MV-4-11 (cell line): ENCODE measurements at regions not wholly inside any gene's neighbourhood (a gene's known extent, or its start where the extent isn't known, plus 50 kb on each side); places are given as distances from the start of the nearest gene placed in this dataset.
"Not testable (repeated sequence)": the region's sequence is repeated elsewhere in the genome, so short reads cannot be mapped to it uniquely, and the experiment has no call there.

Experiments used
- DNase-seq: peaks from one replicate; lab custom pipeline; 2025; lab: John Stamatoyannopoulos, UW

DNA sequence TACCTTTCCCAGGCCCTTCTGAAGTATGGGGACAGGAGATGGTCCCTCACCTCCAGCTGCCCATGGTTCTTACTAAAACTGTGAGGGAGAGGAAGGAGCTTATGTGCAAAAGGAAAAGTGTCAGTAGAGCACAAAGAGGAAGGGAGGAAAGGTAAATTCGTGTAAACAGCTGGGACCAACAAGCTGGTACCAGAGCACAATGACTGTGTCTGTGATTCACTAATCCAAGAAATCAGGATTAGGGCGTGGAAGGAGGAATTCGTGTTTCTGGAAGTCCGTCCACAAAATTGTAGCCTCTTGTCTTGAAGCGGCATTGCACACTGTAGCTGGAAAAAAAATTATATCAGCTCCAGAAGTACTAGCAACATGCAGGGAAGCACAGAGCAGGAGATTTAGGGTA is 129.0 kb upstream of the RREB1 start:
- DNase-seq: no peak

DNA sequence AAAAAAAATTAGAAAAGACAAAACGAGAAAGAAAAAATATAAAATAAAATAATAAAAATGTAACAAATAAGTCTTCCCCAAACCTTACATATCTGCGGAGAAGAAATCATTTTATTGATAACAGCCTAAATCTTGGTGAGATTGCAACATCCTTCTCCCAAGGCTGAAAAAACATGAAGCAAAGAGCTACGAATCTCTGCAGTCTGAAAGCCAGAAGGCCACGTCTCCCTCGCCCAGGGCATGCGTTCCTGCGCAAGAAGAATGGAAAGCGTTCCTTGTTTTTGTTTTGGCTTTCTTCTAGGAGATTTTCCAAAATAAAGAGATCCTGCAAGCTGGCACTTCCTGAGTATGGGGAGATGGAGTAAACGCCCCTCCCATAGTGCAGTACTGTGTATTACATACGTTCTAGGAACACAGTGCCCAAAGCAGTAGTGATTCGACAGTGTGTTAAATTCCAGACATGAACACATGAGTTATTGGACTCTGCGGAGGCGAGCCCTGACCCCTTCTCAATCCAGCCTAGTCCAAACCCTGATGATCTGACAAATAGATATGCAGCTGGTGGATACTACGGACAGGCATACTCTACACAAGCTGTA is 126.7 kb upstream of the RREB1 start:
- no peak for DNase-seq

DNA sequence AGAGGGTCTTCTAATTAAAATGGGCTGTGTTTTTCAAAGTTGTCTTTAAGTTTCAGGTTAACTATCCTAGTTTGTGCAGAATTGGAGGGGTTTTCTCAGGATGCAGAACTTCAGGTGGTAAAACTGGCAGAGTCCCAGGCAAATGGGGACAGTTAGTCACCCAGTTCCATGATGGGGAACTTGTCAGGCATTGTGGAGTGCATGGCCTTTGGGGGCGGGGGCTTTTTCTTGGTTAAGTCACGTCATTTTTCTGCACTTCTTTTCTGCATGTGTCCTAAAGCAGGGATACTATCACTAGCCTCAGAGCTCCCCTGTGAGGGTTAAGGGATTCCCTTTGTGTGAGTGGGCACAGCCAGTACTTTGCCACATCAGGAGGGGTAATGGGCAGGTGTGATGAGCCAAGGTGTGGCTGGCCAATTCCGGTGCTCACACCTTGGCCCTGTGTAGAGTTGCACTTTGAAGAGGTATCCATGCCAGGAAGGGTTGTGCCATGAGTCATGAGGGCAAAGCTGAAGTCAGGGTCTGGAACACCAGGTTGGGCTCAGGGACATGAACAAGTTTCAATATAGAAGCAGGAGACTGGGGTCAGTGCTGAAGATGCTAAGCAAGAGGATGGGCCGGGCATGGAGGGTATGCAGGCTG is 126.0 kb upstream of the RREB1 start:
- DNase-seq: no peak

DNA sequence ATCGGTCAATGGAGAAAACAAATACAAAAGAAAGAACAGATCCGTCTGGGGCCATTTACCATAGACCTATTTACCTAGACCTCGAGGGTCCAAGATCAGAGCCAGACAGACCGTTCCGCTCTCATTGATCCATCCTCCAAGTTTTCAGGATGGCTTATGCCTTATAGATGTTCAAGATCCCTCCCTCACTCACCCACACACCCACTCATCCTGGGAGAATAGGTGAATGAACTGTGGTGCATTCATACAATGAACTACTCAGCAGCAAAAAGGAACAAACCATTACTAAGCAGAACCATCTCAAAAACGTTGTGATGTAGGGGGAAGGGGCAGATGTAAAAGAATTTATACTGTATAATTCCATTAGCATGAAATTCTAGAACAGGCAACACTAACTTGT is 125.1 kb upstream of the RREB1 start:
- DNase-seq: no peak

DNA sequence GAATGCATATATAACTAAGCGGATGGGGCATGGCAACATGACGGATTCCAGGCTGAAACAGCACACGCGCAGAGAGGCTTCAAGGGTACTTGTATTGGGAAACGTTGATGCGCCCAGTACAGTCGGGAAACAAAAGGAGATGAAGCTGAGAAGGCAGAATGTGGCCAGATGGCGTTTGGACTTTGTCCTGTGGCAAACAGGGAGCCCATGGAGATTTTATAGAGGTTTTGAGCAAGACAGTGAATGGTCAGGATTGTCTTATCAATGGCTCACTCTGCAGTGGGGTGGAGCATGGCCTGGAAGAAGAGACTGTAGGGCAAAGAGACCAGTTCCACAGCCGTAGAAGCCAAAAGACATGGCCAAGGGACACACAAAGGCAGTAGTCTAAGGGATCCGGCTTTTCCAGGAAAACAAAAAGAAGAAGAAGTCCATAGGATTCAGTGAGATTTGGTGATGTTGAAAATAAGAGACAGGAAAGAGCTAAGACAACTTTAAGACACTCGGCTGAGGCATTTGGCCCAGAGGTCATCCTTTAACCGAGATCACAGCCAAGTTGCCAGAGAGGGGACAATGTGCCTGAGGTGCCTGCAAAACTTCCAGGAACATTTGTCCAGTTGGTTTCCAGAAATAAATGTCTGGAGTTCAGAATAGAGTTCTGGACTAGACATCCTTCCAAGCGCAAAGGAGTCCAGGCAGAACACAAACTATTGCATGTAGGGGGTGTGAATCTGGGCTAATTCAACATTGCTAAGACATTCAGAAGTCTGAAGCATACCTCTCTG is 123.0 kb upstream of the RREB1 start:
- DNase-seq: no peak

DNA sequence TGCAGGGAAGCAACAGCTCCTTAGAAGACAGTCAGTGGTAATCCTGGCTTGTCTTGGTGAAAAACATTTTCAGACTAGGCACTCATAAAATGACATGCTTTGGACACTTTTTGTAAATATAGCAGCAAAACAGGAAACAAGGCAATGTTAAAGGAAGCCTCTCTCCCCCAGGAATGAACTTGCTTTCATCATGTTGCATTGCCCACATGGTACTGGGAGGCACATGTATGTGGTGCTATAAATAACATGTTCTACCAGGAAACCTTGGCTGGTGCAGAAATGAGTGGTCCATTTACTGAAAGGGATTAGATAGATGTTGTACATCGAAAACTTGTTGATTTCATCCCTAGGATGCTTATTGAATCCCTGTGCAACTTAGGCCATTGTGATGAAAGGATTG is 121.4 kb upstream of the RREB1 start:
- DNase-seq: peak; percentile 53

DNA sequence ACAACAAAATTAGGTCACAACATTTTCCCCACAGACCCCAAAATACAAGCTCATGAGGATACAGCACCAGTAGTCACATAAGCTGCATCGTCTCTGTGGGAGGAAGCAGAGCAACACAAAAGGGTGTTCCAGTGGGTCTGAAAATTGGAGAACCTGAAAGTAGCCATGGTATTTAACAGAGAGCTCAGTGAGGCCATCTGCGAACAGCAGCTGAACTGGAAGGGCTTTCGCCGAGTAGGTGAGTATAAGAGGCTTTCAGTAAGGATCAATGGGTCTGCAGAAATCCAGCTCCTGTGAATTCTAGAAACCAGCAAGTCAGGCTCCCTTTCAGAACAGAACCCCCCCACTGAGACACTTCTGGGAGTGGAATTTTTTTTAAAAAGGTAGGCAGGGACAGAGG is 120.0 kb upstream of the RREB1 start:
- DNase-seq: peak; percentile 77

DNA sequence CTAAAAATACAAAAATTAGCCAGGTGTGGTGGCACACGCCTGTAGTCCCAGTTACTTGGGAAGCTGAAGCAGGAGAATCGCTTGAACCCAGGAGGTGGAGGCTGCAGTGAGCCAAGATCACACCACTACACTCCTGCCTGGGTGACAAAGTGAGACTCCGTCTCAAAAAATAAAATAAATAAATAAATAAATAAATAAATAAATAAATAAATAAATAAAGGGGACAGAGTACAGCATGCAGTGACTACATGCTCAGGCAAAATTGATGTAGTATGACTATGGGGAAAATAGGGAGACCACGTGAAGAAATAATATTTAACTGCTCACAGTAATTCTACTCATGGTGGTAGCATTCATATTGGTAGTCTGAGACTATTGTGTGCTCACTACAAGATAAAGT is 117.7 kb upstream of the RREB1 start:
- not testable (repeated sequence) for DNase-seq

DNA sequence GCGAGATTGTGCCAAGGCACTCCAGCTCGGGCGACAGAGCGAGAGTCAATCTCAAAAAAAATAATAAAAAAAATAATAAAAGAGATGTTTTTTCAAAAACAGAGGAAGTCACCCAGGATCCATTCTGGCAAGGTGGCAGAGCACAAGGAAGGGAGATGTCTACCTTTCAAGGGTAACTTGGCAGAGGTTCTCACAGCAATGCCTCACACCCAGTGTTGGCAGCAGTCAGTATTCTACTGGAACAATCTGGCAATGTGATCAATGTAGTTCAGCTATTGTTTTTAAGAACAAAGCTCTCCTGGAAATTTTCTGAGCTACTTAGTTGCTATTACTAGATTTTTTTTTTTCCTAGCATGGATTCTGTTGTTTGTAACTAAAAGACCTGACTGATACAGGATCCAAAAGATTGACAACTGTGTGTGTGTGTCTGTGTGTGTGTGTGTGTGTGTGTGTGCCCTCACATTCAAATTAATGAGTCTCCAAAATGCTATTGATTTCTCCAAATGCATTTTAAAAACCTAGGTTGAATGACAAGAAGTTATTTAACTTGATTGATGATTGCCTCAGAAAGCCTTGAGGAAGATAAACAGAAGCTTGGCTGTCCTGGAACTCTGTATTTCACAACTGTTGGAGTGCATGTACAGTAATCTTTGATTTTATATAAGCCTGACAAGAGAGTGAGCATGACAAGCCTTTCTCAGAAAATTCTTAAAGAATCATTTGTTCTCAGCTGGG is 114.1 kb upstream of the RREB1 start:
- no peak for DNase-seq

DNA sequence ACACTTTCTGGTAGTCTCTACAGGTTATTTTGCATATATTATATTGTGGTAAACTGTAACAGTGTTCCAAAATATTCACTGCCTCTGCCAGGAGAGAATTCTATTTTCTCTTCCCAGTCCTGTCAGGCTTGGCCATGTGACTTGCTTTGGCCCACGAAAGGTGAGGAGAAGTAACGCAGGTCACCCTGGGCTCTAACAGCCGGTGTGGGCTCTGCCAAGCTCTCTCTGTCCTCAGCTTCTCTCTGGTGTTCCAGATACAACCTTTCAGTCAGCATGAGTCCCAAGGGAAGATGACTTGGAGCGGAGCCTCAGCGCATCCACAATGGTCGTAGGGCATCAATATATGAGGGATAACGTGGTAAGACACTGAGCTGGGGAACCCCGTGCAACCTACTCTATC is 113.0 kb upstream of the RREB1 start:
- no peak for DNase-seq

DNA sequence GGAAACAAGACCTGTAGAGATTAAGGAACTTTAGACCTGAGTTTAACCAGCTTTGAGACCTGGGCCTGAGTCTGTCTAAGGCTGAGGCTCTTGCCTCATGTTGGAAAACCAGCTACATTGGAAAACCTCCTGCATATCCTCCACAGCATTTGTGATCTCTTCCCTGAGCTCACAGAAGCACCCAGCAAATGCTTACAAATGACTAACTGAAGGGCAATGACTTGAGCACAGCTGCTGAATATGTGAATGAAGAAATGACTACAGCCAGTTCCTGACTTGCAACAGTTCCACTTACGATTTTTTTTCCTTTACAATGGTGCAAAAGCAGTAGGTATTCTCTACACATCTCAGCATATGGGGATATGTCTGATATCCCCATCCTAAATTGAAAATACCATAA is 112.4 kb upstream of the RREB1 start:
- DNase-seq: no peak

DNA sequence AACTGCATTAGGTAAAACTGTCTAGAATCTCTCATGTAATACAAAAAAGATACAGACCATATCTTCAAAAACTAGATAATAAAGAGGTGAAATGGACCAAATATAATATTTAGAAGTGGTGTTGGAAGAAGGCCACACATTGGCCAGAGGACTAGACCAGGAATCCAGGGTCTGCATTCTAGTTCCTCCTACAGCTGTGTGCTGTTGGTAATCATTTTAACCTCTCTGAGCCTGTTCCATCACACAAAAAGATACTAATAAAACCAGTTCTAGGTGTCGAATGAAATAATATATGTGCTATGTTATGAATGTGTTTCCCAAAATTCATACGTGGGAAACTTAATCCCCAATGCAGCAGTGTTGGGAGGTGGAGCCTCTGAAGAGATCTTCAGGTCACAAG is 111.6 kb upstream of the RREB1 start:
- DNase-seq: no peak

DNA sequence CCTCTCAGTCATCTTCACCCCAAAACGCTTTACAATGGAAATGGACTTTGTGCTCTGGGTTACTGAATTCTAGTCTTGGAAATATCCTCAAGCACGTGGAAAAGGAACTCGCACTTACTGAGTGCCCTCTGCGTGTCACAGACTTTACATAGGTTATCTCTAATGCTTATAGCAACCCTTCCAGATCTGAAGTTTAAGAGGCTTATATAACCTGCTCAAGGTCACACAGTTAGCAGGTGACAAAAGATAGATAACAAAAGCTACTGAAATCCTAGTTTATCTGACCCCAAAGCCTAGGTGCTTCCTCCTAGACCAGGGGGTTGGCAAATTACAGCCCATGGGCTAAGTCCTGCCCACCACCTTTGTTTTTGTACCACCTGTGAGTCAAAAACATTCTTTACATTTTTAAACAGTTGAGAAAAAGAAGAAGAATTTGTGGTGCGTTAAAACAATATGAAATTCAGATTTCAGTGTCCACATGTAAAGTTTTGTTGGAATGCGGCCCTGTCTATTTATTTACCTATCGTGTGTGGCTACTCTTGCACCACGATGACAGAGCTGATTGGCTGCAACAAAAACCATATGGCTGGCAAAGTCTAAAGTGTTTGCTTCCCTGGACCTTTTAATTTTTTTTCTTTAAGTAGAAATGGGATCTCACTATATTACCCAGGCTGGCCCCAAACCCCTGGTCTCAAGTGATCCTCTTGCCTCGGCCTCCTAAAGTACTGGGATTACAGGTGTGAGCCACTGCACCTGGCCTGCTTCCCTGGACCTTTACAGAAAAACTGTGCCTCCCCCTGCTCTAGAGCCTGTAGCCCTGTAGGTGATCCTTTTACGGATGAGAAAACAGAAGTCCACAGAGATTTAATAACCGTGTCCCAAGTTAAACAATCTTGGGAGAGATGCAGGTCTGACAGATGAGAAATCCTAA is 110.2 kb upstream of the RREB1 start:
- no peak for DNase-seq

DNA sequence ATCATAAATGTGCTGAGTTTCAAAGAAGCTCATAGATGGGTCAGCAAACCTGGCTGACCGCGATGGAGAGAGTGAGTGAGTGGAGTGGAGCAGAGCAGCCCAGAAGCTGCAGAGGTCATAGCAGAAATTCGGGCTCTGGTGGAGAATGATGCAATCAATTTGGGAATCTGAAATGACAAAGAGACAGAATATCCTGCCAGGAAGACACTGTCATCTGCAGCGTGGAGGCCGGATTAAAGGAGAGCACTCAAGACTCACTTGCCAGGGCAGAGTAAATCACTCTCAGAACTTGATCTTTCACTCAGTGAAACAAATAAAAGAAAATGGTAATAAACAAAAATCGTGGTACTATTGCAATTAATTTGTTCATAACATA is 109.6 kb upstream of the RREB1 start:
- no peak for DNase-seq

DNA sequence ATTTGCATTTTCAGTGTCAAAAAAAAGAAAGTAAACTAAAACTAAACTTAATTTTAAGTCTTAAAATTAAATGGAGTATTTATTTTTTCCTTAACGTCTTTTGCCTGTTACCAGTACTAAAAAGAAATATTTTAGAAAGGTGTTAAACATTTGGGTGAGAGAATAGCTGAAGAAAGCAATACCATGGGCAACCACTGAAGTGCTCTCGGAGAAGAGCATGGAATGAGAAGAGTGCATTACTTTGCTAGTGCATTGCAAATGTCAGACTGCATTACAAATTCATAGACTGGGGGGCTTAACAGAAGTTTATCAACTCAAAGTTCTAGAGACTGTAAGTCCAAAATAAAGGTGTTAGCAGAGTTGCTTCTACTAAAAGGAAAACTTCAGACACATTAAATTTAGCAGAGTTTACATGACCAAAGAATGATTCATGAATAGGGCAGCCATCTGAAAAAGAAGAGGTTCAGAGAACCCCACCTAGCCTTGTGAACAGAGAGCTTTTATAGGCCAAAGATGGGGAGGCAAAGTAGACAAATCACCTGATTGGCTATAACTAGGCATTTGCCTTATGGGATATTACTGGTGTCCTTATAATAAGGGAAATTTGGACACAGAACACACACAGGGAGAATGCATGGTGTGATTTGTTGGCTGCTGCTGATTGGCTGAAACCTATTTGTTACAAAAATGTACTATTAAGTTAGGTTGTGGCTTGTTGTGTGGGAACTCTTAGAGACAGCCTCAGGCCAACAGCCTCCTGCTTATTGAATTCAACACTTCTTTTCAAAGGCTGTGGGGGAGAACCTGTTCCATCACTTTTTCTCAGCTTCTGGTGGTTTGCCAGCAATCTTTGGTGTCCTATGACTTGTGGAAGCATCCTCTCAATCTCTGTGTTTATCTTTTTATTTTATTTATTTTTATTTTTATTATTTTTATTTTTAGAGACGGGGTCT is 106.7 kb upstream of the RREB1 start:
- no peak for DNase-seq

DNA sequence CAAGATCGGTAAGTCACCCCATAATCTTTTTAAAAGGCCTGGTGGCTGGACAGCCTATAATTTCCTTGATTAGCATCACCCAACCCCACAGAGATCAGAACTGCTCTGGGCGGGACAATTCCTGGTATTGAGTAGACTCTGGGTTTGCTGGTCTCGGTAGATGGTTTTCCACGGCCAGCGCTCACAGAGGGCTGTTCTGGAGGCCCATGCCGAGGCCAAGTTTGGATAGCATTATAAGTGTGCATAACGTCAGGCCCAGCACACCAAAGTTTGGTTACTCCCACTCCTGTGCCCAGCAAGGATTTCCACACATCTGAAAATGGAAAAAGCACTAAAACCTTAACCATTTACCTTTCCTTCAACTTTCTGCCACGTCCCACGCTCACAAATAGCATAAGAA is 104.7 kb upstream of the RREB1 start:
- no peak for DNase-seq

DNA sequence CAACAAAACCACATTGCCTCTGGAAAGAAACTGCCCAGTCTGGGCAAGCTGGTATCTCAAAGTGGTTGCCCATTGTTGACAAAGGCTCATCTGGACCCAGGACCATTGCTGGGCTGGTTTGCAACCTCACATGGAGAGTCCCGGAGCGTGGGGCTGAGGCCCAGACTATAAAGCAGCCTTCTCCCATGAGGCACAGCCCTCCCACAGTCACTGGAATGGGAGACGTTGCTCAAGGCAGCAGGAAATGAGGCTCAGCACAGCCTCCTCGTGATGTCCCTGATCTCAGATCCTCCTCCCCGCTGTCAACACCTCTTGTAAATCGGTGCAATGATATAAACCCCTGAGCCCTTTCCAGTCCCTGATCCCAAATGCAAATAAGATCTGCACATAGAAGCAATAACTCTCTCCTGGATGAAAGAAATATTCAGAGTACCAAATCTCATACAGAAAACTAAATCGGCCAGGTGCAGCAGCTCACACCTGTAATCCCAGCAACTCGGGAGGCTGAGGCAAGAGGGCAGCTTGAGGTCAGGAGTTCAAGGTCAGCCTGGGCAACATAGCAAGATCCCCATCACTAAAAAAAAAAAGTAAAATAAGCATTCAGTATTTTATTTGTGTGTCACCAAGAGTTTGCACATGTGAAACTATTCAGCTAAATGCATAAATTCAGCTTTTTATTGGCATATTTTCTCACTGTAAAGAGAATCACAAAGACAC is 103.0 kb upstream of the RREB1 start:
- no peak for DNase-seq

DNA sequence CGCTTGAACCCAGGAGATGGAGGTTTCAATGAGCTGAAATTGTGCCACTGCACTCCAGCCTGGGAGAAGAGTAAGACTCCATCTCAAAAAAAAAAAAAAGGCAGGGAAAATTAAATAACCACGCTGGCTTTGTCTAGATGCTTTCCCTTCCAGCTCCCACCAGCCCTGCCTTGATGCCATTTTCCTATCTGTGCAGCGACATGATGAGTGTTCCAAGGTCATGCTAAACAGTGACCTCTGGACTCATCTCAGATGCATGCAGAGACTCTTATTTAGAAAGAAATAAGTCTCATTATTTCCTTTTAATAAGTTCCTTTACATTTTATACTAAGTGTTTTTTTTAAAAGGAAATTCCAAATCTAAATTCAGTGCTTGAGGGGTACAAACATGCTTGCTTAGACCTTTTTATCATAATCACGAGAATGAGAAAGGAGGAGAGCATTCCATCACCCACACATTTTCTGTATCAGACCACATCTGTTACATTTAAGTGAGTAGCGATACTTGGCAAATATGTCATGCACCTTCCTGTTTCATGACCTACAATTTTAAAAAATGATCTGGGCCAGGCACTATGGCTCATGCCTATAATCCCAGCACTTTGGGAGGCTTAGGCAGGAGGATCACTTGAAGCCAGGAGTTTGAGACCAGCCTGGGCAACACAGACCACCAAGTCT is 101.1 kb upstream of the RREB1 start:
- DNase-seq: no peak

DNA sequence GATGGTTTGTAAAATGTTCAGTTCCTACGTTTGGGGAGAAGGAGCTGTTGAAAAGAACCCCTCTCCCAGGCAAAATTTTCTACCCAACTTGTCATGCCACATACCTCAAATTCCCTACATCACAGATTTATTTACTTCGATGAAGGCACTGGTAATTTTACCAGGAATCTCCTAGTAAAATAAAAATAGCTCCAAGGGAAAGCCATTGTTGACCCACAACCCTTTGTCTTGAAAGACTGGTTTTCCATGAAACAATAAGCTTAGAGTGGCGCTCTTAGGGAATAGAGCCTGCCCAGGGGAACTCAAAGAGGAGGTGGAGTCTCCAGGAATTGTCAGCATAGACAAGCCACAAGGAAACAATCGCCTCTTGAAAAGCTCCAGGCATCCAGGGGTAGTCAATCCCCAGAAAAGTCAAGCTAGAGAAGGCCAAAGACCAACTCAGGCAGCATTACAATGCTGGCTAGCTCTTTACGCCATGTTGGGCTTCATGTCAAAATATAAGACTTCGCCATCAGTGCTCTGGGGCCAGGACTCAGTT is 99.2 kb upstream of the RREB1 start:
- no peak for DNase-seq
